HUES64 (cell line): ENCODE measurements at regions not wholly inside any gene's neighbourhood (a gene's known extent, or its start where the extent isn't known, plus 50 kb on each side); places are given as distances from the start of the nearest gene placed in this dataset.

Experiments used
- H3K27ac ChIP-seq: 2 replicates; pipeline ENCODE4 v1.7.0; 2013; ENCODE audit warnings: low read depth, low read length, inconsistent platforms
- H3K27me3 ChIP-seq: 2 replicates; pipeline ENCODE4 v1.6.1; 2013; ENCODE audit warnings: mild to moderate bottlenecking, low read length; ENCODE audit not compliant: insufficient read depth
- H3K36me3 ChIP-seq: 2 replicates; pipeline ENCODE4 v1.6.1; 2013; ENCODE audit warnings: mild to moderate bottlenecking, low read length; ENCODE audit not compliant: insufficient read depth
- H3K4me1 ChIP-seq: 2 replicates; pipeline ENCODE4 v1.6.1; 2013; ENCODE audit warnings: mild to moderate bottlenecking, low read length, moderate library complexity; ENCODE audit not compliant: insufficient read depth
- H3K4me3 ChIP-seq: 2 replicates; pipeline ENCODE4 v1.5.1; 2013; ENCODE audit warnings: mild to moderate bottlenecking, low read length, moderate library complexity
- H3K9ac ChIP-seq: 2 replicates; pipeline ENCODE4 v1.6.1; 2013; ENCODE audit warnings: mild to moderate bottlenecking, low read depth, low read length
- H3K9me3 ChIP-seq: 2 replicates; pipeline ENCODE4 v1.6.1; 2013; ENCODE audit warnings: low read depth, low read length; ENCODE audit not compliant: insufficient read depth
- WGBS: fragments of 150-250, 120-280 bp; methylation state at CpG from one replicate; pipeline ENCODE4 v1.1.7; 2013; ENCODE audit warnings: missing lambda C conversion rate; 5-methylcytosine and 5-hydroxymethylcytosine counted together

DNA sequence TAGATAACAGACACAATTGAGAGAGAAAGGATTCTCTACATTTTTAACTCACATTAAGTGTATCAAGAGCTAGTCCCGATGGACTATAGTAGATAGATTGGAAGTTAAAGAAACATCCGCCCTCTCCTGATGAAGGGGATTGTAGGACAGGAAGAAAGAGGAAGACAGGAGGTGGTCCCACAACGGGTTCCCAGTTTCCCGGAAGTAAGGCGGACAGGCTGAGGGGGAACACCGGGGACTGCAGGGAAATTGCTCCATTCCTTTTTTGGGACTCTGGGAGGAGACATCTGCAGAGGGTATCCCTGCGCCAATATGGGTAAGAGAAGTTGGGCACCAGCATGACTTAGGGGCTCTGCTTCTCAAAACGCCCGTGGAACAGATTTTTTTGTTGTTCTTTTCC is 177.5 kb upstream of the ATF7IP start:
- no peaks in the 10 kb centered on the region for H3K36me3 ChIP-seq
- WGBS: 93% methylated on average over 7 of the region's 9 CpGs
- H3K9me3 ChIP-seq: no peaks in the 10 kb centered on the region
- H3K27ac ChIP-seq: no peak overlapping the region
- no peak overlapping the region for H3K4me3 ChIP-seq
- H3K4me1 ChIP-seq: peaks cover 3% of the 10 kb centered on the region; the same call in 1 of the 2 replicates
- H3K27me3 ChIP-seq: no peaks in the 10 kb centered on the region
- no peak overlapping the region for H3K9ac ChIP-seq

DNA sequence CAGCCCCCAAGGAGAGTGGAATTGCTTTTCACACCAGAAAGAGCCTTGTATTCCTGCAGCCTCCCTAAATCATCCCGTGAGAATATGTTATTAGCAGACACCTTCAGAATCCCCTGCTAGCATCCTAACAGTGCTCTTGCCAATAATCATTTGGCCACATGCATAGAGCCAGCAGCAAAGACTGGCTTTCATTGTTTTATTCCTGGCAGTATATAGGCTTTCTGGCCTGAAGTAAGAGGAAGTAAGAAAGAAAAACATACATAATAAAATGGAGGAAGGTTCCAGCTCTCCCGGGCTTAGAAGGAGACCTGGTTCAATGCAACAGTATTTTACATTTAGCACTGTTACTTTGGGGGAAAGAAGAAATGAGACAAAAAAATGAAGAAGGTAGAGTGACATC is 176.7 kb upstream of the ATF7IP start:
- peaks cover 3% of the 10 kb centered on the region; the same call in 1 of the 2 replicates for H3K4me1 ChIP-seq
- no peaks in the 10 kb centered on the region for H3K27me3 ChIP-seq
- no peak overlapping the region for H3K27ac ChIP-seq
- H3K4me3 ChIP-seq: no peak overlapping the region
- H3K36me3 ChIP-seq: no peaks in the 10 kb centered on the region
- no peak overlapping the region for H3K9ac ChIP-seq
- H3K9me3 ChIP-seq: no peaks in the 10 kb centered on the region
- 46% methylated on average over 2 of the region's 2 CpGs for WGBS

DNA sequence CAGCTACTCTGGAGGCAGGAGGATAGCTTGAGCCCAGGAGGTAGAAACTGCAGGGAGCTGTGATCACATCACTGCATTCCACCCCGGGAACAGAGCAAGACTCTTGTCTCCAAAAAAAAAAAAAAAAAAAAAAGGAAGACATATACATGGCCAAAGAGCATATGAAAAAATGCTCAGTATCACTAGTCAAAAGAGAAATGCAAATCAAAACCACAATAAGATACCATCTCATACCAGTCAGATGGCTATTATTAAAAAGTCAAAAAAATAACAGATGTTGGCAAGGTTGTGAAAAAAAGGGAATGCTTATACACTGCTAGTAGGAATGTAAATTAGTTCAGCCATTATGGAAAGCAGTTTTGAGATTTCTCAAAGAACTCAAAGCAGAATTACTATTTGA is 174.8 kb upstream of the ATF7IP start:
- no peaks in the 10 kb centered on the region for H3K9me3 ChIP-seq
- H3K27me3 ChIP-seq: no peaks in the 10 kb centered on the region
- peaks cover 5% of the 10 kb centered on the region; the same call in 1 of the 2 replicates for H3K4me1 ChIP-seq
- H3K27ac ChIP-seq: no peak overlapping the region
- H3K4me3 ChIP-seq: no peak overlapping the region
- no peaks in the 10 kb centered on the region for H3K36me3 ChIP-seq
- 100% methylated on average over 1 of the region's 1 CpG for WGBS
- H3K9ac ChIP-seq: no peak overlapping the region

DNA sequence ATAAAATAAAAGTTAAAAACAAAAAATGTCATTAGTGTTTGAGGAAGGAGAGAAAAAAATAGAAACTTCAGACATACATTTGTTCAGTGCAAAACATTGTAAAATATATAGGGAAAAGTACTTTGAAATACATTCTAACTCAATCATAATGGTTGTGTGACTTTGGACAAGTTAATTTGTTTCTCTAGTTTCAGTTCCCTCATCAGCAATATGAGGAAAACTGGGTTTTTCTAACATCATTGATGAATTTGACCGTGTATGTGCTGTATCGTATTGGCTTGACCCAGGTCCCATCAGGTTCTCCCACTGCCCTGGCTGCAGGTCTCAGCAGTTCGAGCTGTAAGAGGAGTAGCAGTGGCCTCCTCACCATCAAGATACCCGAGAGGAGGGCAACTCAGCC is 173.9 kb upstream of the ATF7IP start:
- Histone ChIP-seq H3K4me1 (0 out of 2 replicates have a peak, but pooled peaks cover 4% of the 10 kb centered on the region), H3K9ac (no peak overlapping the region), H3K27ac (no peak overlapping the region), H3K9me3 (no peaks in the 10 kb centered on the region), H3K4me3 (no peak overlapping the region), H3K36me3 (no peaks in the 10 kb centered on the region), H3K27me3 (no peaks in the 10 kb centered on the region)
- 93% methylated on average over 4 of the region's 4 CpGs for WGBS

DNA sequence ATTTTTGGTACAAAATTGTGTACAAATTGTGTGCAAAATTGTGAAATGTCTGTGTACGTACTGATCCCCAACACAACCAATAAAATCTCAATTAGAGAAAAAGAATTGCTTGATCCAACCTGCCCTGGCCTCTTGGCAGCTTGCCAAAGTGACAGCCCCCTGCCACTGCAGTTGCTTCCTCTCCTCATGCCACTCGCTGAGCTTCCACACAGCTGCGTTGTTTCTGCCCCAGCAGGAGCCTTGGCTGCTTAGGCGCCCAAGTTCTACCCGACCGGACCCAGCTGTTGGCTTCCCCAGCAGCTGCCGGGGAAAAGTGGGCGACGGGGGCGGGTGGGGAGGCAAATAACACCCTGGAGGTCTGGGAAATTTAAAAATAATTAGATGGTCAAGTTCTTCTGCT is 171.8 kb upstream of the ATF7IP start:
- 60% methylated on average over 10 of the region's 10 CpGs for WGBS
- no peaks in the 10 kb centered on the region for H3K9me3 ChIP-seq
- no peaks in the 10 kb centered on the region for H3K27me3 ChIP-seq
- 0 out of 2 replicates have a peak, but pooled peaks cover 4% of the 10 kb centered on the region for H3K4me1 ChIP-seq
- H3K9ac ChIP-seq: no peak overlapping the region
- H3K36me3 ChIP-seq: no peaks in the 10 kb centered on the region
- no peak overlapping the region for H3K27ac ChIP-seq
- H3K4me3 ChIP-seq: no peak overlapping the region

DNA sequence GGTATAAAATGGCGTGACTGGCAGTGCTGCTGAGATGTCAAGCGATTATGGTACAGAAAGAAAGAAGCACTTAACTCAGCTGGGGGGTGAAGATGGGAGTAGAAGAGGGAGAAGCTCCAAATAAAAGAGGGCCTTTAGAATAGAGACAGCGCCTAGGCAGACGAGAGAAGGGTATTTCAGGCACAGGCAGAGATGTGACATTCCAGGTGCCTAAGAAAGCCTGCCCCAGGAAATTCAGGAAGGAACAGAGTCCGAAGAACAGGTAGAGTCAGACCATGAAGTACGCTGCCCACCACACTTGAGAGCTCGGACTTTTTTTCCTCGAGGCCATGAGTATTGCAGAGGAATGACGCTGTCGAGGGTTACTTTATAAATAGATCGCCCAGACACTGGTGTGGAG is 170.9 kb upstream of the ATF7IP start:
- 86% methylated on average over 11 of the region's 11 CpGs for WGBS
- H3K27me3 ChIP-seq: no peaks in the 10 kb centered on the region
- 0 out of 2 replicates have a peak, but pooled peaks cover 4% of the 10 kb centered on the region for H3K4me1 ChIP-seq

DNA sequence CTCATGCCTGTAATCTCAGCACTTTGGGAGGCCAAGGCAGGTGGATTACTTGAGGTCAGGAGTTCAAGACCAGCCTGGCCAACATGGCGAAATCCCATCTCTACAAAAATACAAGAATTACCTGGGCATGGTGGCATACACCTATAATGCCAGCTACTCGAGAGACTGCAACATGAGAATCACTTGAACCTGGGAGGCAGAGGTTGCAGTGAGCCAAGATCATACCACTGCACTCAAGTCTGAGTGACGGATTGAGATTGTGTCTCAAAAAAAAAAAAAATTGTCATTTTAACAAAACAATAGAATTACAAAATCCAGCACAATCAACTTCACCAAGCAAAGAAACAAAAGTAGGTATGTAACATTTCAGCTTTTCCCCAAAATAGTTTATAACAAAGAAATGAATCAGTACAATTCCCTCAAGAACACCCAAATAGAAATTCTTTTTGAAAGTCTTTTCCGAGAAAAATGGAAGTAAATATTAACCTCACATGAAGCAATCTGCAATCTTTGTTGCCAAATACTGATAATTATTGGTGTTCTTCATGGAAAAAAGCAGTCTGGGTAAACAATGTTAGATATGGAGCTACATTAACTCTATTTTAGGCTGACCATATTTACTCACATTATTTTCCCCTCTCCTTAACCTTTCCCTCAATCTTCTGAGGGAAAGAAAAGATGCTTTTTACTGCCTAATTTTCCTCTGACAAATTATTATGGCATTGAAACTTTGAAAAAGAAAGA is 165.9 kb upstream of the ATF7IP start:
- Histone ChIP-seq H3K4me1 (0 out of 2 replicates have a peak, but pooled peaks cover 4% of the 10 kb centered on the region), H3K9ac (no peak overlapping the region), H3K9me3 (no peaks in the 10 kb centered on the region), H3K4me3 (no peak overlapping the region), H3K36me3 (no peaks in the 10 kb centered on the region), H3K27ac (no peak overlapping the region), H3K27me3 (no peaks in the 10 kb centered on the region)
- WGBS: 93% methylated on average over 3 of the region's 4 CpGs

More for the DNA sequence above, 170.9 kb upstream of the ATF7IP start:
- no peak overlapping the region for H3K9ac ChIP-seq
- H3K27ac ChIP-seq: no peak overlapping the region
- H3K4me3 ChIP-seq: no peak overlapping the region
- H3K9me3 ChIP-seq: no peaks in the 10 kb centered on the region
- H3K36me3 ChIP-seq: no peaks in the 10 kb centered on the region

DNA sequence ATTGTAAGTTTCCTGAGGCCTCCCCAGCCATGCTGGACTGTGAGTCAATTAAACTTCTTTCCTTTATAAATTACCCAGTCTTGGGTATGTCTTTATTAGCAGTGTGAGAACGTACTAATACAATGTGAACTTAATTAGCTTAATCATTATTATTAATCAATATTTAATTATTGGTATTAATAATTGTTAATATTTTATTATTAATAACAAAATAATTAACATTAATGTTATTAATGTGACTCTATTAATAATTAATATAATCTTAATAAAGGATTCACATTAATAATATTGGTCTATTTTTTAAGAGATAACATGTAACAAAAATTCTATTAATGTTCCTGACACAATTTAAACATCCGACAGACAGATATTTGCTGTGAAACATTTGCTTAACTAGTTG is 164.9 kb upstream of the ATF7IP start:
- Histone ChIP-seq H3K4me3 (no peak overlapping the region), H3K4me1 (no peaks in the 10 kb centered on the region), H3K9me3 (no peaks in the 10 kb centered on the region), H3K36me3 (no peaks in the 10 kb centered on the region), H3K27ac (no peak overlapping the region), H3K27me3 (no peaks in the 10 kb centered on the region), H3K9ac (no peak overlapping the region)
- 100% methylated on average over 1 of the region's 2 CpGs for WGBS

DNA sequence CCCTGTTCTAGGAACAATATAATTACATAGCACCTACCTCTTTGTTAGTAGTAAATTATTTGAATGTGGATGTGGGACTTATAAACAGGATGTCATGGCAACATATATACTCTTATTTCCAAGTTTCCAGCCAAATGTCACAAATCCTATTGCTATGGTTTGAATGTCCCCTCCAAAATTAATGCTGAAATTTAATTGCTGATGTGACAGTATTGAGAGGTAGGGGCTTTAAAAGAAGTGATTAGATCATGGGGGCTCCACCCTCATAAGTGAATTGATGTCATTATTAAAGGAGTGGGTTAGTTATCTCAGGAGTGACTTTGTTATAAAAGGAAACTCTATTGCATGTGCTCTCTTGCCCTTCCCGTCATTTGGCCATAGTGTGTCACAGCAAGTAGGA is 164.2 kb upstream of the ATF7IP start:
- no peak overlapping the region for H3K4me3 ChIP-seq
- no peak overlapping the region for H3K9ac ChIP-seq
- no peaks in the 10 kb centered on the region for H3K4me1 ChIP-seq
- H3K36me3 ChIP-seq: no peaks in the 10 kb centered on the region
- H3K27ac ChIP-seq: no peak overlapping the region
- WGBS: 97% methylated on average over 1 of the region's 1 CpG
- H3K9me3 ChIP-seq: no peaks in the 10 kb centered on the region
- H3K27me3 ChIP-seq: no peaks in the 10 kb centered on the region

DNA sequence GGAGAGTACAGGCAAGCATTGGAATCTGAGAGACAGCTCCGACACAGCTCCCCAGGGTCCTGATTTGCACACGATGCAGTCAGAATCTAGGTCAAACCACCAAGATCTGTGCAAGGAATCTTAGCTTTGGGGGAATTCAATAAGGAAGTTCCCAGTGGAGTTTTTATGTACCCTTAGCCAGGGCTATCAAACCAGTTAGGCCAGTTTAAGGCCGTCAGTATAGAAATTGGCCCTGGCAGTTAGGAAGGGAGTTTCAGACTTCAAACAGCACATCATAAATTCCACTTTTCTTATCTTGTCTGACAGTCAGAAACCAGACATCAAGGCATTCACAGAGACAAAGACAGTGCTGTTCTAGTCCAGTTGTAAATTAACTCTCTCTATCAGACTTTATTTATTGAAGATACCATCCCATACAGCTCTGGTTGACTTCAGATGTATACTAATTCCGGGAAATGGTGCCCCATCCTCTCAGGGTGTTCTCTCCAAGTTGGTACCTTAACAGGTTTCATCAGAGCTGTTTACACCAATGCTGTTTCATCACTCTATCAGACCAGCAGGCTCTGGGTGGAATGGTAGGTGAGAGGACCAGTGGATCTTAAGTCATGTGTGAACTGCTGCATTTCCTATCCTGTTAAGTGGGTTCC is 157.5 kb upstream of the ATF7IP start:
- Histone ChIP-seq H3K27ac (no peak overlapping the region), H3K4me1 (peaks cover 19% of the 10 kb centered on the region), H3K4me3 (no peak overlapping the region), H3K27me3 (no peaks in the 10 kb centered on the region), H3K36me3 (no peaks in the 10 kb centered on the region), H3K9me3 (no peaks in the 10 kb centered on the region), H3K9ac (no peak overlapping the region)
- WGBS: 90% methylated on average over 4 of the region's 4 CpGs

DNA sequence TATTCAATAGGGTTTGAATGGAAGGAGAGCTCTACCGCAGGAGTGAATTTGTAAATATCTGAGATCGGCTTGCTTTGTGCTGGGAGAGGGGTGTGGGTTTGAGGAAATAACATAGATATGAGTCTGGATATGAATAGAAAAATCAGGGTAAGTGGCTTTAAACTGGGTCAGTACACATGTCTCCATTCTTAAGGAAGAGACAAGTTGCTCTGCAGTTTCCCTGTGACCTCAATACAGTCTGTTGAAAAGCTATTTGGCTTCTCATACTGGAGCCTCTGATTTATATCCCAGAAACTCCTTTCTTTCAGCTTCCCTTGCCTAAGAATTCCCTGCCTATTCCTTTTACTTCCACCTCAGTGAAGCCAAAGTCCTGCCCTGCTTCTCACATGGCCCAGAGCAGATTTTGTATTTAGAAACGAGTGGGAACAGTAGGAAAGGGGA is 153.5 kb upstream of the ATF7IP start:
- 86% methylated on average over 2 of the region's 3 CpGs for WGBS

More for the DNA sequence above, 153.5 kb upstream of the ATF7IP start:
- no peak overlapping the region for H3K9ac ChIP-seq
- no peaks in the 10 kb centered on the region for H3K27me3 ChIP-seq
- no peak overlapping the region for H3K27ac ChIP-seq
- H3K9me3 ChIP-seq: no peaks in the 10 kb centered on the region
- H3K4me1 ChIP-seq: peaks cover 27% of the 10 kb centered on the region
- no peaks in the 10 kb centered on the region for H3K36me3 ChIP-seq
- H3K4me3 ChIP-seq: no peak overlapping the region
